BJ (cell line): ENCODE measurements at regions not wholly inside any gene's neighbourhood (a gene's known extent, or its start where the extent isn't known, plus 50 kb on each side); places are given as distances from the start of the nearest gene placed in this dataset.

Experiments used
- CTCF ChIA-PET: fragments of 350-600 bp; formaldehyde crosslinking; extraction: SDS; loops from one replicate; lab custom pipeline; 2021; ENCODE audit warnings: antibody characterized with exemption, inconsistent platforms; lab: Yijun Ruan, JAX
- POLR2A ChIA-PET: fragments of 300-600 bp; sonication (Branson Sonifier 250); formaldehyde crosslinking; extraction: SDS; loops from one replicate; lab custom pipeline; 2021; ENCODE audit warnings: antibody characterized with exemption; lab: Charles Lee
- DNase-seq: peaks from one replicate; pipeline ENCODE4 v3.0.0-alpha.2; 2011; ENCODE audit warnings: low read depth
- H3K27me3 ChIP-seq: 2 replicates; pipeline ENCODE4 v1.6.0; 2011; ENCODE audit warnings: low read length; ENCODE audit not compliant: control insufficient read depth, insufficient read depth
- H3K36me3 ChIP-seq: 2 replicates; pipeline ENCODE4 v1.5.1; 2011; ENCODE audit warnings: low read length; ENCODE audit not compliant: control insufficient read depth, insufficient read depth
- H3K4me3 ChIP-seq: 2 replicates; pipeline ENCODE4 v1.5.1; 2011; ENCODE audit warnings: low read depth, mild to moderate bottlenecking, control low read depth, low read length
- CTCF ChIP-seq: IDR thresholded peaks from 2 replicates; pipeline ENCODE4 v1.5.1; 2011; ENCODE audit warnings: low read depth, mild to moderate bottlenecking, control low read depth, inconsistent platforms, low read length, moderate library complexity; ENCODE audit not compliant: insufficient read depth

- no peaks in the 10 kb centered on the region for H3K36me3 ChIP-seq
- POLR2A ChIA-PET: no interaction called here
- peaks cover 4% of the 10 kb centered on the region; the same call in 1 of the 2 replicates for H3K27me3 ChIP-seq
- H3K4me3 ChIP-seq: no peak overlapping the region
- CTCF ChIA-PET: interaction anchor here (1.6 kb wide), 1 partner anchor 66 kb away, joined by 3 read pairs; no protein-coding TSS in a partner anchor
- DNase-seq: no peak
- TF ChIP-seq CTCF: no peak
Observed at GRCh38 chr10:91700788-91701444, 68.0 kb upstream of the PPP1R3C start.

- H3K4me3 ChIP-seq: no peak overlapping the region
- no peak for TF ChIP-seq CTCF
- DNase-seq: no peak
- H3K36me3 ChIP-seq: no peaks in the 10 kb centered on the region
- H3K27me3 ChIP-seq: peaks cover 2% of the 10 kb centered on the region; the same call in 1 of the 2 replicates
- ChIA-PET CTCF (interaction anchor here (0.8 to 1.6 kb wide), 2 partner anchors 11 to 65 kb away, joined by 3 read pairs; no protein-coding TSS in a partner anchor), POLR2A (no interaction called here)
Observed at GRCh38 chr10:91700273-91700672, 67.4 kb upstream of the PPP1R3C start.

DNA sequence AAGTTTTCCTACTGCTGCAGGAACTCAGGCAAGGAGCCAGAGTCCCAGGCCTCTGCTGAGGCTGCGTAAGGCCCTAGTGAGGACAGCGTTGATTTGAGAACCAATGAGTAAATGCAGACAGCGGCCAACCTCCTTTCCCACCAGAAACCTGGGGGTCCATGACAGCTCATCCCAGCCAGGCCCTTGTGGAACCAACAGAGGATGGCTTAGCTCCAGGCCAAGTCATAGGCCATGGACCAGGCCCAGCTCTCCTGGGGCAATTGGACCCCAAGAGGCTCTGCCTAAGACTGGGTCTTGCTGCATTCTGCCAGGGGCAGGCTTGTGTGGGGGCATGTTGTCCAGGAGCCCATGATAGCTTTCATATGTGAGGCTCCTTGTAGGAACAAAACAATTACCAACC is 65.4 kb upstream of the PPP1R3C start:
- Histone ChIP-seq H3K4me3 (no peak overlapping the region), H3K36me3 (no peaks in the 10 kb centered on the region), H3K27me3 (peaks cover 2% of the 10 kb centered on the region; the same call in 1 of the 2 replicates)
- POLR2A ChIA-PET: no interaction called here
- CTCF ChIA-PET: interaction anchor here (1.3 to 1.6 kb wide), 2 partner anchors 69 to 146 kb away, joined by 3 to 4 read pairs; no protein-coding TSS in a partner anchor
- DNase-seq: no peak
- TF ChIP-seq CTCF: no peak

GRCh38 chr10:91694170-91694794 is 61.4 kb upstream of the PPP1R3C start:
- ChIA-PET POLR2A (no interaction called here), CTCF (interaction anchor here (0.6 to 5.8 kb wide), 29 partner anchors 8 to 401 kb away, joined by 3 to 65 read pairs (median 4); partner anchors contain the start of gene PPP1R3C)
- Histone ChIP-seq H3K27me3 (no peaks in the 10 kb centered on the region), H3K36me3 (no peaks in the 10 kb centered on the region), H3K4me3 (no peak overlapping the region)
- no peak for DNase-seq
- peak; percentile 82 for TF ChIP-seq CTCF

- POLR2A ChIA-PET: no interaction called here
- Histone ChIP-seq H3K4me3 (no peak overlapping the region), H3K36me3 (no peaks in the 10 kb centered on the region), H3K27me3 (no peaks in the 10 kb centered on the region)
- TF ChIP-seq CTCF: no peak
- no peak for DNase-seq
- CTCF ChIA-PET: interaction anchor here (0.6 to 5.8 kb wide), 8 partner anchors 17 to 812 kb away, joined by 3 to 65 read pairs (median 4); partner anchors contain the start of gene PPP1R3C
Observed at GRCh38 chr10:91691981-91692380, 59.1 kb upstream of the PPP1R3C start.
